Neural cell (in vitro differentiated cells): ENCODE measurements at regions not wholly inside any gene's neighbourhood (a gene's known extent, or its start where the extent isn't known, plus 50 kb on each side); places are given as distances from the start of the nearest gene placed in this dataset.

Experiments used
- EP300 ChIP-seq: fragments of 450-650 bp; conservative IDR thresholded peaks from 2 replicates; pipeline ENCODE4 v1.6.1; 2014; ENCODE audit warnings: antibody characterized with exemption, mild to moderate bottlenecking, moderate library complexity; ENCODE audit not compliant: poor library complexity, severe bottlenecking
- EZH2 ChIP-seq: fragments of 200-600, 300-800 bp; shearing (Covaris generic), sonication (generic); IDR thresholded peaks from 2 replicates; pipeline ENCODE4 v1.6.1; 2014; ENCODE audit warnings: antibody characterized with exemption, low read length, borderline replicate concordance, mild to moderate bottlenecking; ENCODE audit not compliant: insufficient read depth, poor library complexity, severe bottlenecking
- SMC3 ChIP-seq: fragments of 450-650 bp; conservative IDR thresholded peaks from 2 replicates; pipeline ENCODE4 v1.6.1; 2014; ENCODE audit warnings: antibody characterized with exemption, mild to moderate bottlenecking, moderate library complexity; ENCODE audit not compliant: poor library complexity
- TAF1 ChIP-seq: IDR thresholded peaks from 2 replicates; pipeline ENCODE4 v1.6.1; 2012; ENCODE audit warnings: low read depth
- TF ChIP-seq, protein P1 (sequence below): fragments of 450-650 bp; IDR thresholded peaks from 2 replicates; pipeline ENCODE4 v1.5.1; 2014; ENCODE audit warnings: antibody characterized with exemption, mild to moderate bottlenecking, moderate library complexity; ENCODE audit not compliant: poor library complexity, severe bottlenecking
- TF ChIP-seq, protein P2 (sequence below): IDR thresholded peaks from 2 replicates; pipeline ENCODE4 v1.6.1; 2012; ENCODE audit warnings: borderline replicate concordance

- TF ChIP-seq, protein P1, sequence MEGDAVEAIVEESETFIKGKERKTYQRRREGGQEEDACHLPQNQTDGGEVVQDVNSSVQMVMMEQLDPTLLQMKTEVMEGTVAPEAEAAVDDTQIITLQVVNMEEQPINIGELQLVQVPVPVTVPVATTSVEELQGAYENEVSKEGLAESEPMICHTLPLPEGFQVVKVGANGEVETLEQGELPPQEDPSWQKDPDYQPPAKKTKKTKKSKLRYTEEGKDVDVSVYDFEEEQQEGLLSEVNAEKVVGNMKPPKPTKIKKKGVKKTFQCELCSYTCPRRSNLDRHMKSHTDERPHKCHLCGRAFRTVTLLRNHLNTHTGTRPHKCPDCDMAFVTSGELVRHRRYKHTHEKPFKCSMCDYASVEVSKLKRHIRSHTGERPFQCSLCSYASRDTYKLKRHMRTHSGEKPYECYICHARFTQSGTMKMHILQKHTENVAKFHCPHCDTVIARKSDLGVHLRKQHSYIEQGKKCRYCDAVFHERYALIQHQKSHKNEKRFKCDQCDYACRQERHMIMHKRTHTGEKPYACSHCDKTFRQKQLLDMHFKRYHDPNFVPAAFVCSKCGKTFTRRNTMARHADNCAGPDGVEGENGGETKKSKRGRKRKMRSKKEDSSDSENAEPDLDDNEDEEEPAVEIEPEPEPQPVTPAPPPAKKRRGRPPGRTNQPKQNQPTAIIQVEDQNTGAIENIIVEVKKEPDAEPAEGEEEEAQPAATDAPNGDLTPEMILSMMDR: no peak
- TF ChIP-seq EP300: no peak
- TF ChIP-seq EZH2: no peak
- no peak for TF ChIP-seq TAF1
- TF ChIP-seq, protein P2, sequence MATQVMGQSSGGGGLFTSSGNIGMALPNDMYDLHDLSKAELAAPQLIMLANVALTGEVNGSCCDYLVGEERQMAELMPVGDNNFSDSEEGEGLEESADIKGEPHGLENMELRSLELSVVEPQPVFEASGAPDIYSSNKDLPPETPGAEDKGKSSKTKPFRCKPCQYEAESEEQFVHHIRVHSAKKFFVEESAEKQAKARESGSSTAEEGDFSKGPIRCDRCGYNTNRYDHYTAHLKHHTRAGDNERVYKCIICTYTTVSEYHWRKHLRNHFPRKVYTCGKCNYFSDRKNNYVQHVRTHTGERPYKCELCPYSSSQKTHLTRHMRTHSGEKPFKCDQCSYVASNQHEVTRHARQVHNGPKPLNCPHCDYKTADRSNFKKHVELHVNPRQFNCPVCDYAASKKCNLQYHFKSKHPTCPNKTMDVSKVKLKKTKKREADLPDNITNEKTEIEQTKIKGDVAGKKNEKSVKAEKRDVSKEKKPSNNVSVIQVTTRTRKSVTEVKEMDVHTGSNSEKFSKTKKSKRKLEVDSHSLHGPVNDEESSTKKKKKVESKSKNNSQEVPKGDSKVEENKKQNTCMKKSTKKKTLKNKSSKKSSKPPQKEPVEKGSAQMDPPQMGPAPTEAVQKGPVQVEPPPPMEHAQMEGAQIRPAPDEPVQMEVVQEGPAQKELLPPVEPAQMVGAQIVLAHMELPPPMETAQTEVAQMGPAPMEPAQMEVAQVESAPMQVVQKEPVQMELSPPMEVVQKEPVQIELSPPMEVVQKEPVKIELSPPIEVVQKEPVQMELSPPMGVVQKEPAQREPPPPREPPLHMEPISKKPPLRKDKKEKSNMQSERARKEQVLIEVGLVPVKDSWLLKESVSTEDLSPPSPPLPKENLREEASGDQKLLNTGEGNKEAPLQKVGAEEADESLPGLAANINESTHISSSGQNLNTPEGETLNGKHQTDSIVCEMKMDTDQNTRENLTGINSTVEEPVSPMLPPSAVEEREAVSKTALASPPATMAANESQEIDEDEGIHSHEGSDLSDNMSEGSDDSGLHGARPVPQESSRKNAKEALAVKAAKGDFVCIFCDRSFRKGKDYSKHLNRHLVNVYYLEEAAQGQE: no peak
- TF ChIP-seq SMC3: no peak
These were observed 122.0 kb upstream of the SLC35G4 start for GRCh38 chr18:11487390-11487789.
